ENCODE measurements at regions not wholly inside any gene's neighbourhood (a gene's known extent, or its start where the extent isn't known, plus 50 kb on each side); places are given as distances from the start of the nearest gene placed in this dataset.

- TF ChIP-seq, protein P1, sequence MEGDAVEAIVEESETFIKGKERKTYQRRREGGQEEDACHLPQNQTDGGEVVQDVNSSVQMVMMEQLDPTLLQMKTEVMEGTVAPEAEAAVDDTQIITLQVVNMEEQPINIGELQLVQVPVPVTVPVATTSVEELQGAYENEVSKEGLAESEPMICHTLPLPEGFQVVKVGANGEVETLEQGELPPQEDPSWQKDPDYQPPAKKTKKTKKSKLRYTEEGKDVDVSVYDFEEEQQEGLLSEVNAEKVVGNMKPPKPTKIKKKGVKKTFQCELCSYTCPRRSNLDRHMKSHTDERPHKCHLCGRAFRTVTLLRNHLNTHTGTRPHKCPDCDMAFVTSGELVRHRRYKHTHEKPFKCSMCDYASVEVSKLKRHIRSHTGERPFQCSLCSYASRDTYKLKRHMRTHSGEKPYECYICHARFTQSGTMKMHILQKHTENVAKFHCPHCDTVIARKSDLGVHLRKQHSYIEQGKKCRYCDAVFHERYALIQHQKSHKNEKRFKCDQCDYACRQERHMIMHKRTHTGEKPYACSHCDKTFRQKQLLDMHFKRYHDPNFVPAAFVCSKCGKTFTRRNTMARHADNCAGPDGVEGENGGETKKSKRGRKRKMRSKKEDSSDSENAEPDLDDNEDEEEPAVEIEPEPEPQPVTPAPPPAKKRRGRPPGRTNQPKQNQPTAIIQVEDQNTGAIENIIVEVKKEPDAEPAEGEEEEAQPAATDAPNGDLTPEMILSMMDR (IDR thresholded peaks at IDR 0.05), result no peak
- peak overlapping the region; percentile 60 for H3K4me3 ChIP-seq
- no peaks in the 10 kb centered on the region for H3K36me3 ChIP-seq
- no peaks in the 10 kb centered on the region for H3K27me3 ChIP-seq (replicated peaks; ENCODE audit: insufficient read depth)
- H3K4me1 ChIP-seq (ENCODE audit: control insufficient read depth in 1 of 2, low read depth in 2 of 2), result peaks cover 9 to 10% of the 10 kb centered on the region in 2 donors
- H3K9me3 ChIP-seq, result no peaks in the 10 kb centered on the region
- no peak for DNase-seq (ENCODE audit: low spot score)
- ATAC-seq (ENCODE audit: insufficient number of reproducible peaks, low FRiP score, low read depth), result peak; percentile 55
- H3K27ac ChIP-seq, result peak overlapping the region in 1 of 2 donors; percentile 13
Observed at GRCh38 chr1:173122344-173122935, 71.7 kb upstream of the TNFSF18 start.

DNA sequence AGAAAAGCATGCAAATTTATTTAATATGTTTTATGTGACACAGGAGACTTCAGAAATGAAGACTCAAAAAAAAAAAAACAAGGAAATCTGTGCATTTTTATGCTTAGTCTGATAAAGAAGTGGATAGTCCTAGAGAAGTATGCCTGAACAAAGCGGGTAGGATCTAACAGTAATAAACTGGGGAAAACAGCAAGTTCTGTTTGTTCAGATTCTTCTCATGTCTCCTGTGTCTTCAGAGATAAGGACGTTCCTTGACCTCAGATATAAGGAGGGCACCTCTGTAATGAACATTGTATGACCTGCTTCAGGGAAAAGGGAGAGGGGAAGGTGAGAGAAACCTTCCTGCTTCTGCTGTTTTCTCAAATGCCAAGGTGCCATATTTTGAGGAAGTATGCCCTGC lies 67.7 kb upstream of the TNFSF18 start:
- TF ChIP-seq, protein P1 (IDR thresholded peaks at IDR 0.05), result no peak
- ATAC-seq (ENCODE audit: insufficient number of reproducible peaks, low FRiP score, low read depth), result no peak

DNA sequence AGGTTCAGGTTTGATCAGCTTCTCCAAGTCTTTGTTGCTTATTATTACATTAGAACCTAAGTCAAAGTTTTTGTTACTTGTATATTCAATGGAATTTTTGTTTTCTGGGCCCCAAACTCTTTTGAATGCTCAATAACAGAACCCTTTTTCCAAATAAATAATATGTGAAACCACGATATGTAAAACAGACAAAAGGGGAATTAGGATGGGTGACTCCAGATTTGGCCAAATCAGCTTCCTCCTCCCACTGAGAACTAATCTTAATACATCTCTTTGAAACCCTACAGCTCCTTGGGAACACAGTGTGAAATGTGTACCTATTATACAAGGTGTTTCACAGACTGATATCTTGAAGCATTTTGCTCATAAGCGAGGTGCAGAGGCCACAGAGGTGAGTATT lies 67.0 kb upstream of the TNFSF18 start:
- Histone ChIP-seq H3K4me1 (ENCODE audit: control insufficient read depth in 1 of 2, low read depth in 2 of 2) (peaks cover 8 to 9% of the 10 kb centered on the region in 2 donors), H3K27me3 (replicated peaks; ENCODE audit: insufficient read depth) (no peaks in the 10 kb centered on the region), H3K36me3 (no peaks in the 10 kb centered on the region), H3K9me3 (no peaks in the 10 kb centered on the region), H3K27ac (no peak overlapping the region), H3K4me3 (no peak overlapping the region)
- DNase-seq (ENCODE audit: low spot score) (no peak), ATAC-seq (ENCODE audit: insufficient number of reproducible peaks, low FRiP score, low read depth) (no peak)
- TF ChIP-seq, protein P1 (IDR thresholded peaks at IDR 0.05), result no peak

More for the DNA sequence above, 67.7 kb upstream of the TNFSF18 start:
- Histone ChIP-seq H3K27ac (no peak overlapping the region), H3K4me3 (no peak overlapping the region), H3K27me3 (replicated peaks; ENCODE audit: insufficient read depth) (no peaks in the 10 kb centered on the region), H3K9me3 (no peaks in the 10 kb centered on the region), H3K4me1 (ENCODE audit: control insufficient read depth in 1 of 2, low read depth in 2 of 2) (peaks cover 9 to 10% of the 10 kb centered on the region in 2 donors), H3K36me3 (no peaks in the 10 kb centered on the region)
- DNase-seq (ENCODE audit: low spot score), result no peak

DNA sequence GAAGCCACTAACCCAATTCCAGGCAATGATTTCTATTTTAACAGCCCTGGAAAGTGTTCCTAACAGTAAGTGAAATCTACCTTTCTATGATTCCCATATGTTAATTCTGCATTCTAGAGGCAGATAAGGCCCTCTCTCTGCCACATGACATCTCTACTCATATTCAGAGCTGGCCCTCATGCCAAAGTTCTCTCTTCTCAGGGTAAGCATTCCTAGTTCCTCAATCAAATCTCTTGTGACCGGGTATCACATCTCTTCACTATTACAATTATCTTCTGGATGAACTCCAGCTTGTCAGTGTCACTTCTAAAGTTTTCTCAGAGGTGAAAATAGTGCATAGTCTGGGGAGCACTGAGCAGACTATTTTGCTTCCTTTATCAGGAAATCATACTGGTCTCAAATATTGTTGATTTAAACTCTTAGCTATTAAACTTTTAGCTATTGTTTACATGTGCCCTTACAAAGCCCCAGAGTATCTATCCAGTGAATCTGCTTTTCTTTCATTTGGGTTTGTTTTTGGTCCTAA lies 66.4 kb upstream of the TNFSF18 start:
- Histone ChIP-seq H3K36me3 (no peaks in the 10 kb centered on the region), H3K4me1 (ENCODE audit: control insufficient read depth in 1 of 2, low read depth in 2 of 2) (peaks cover 2 to 3% of the 10 kb centered on the region in 2 donors), H3K4me3 (no peak overlapping the region), H3K9me3 (no peaks in the 10 kb centered on the region), H3K27ac (no peak overlapping the region), H3K27me3 (replicated peaks; ENCODE audit: insufficient read depth) (no peaks in the 10 kb centered on the region)
- no peak for ATAC-seq (ENCODE audit: insufficient number of reproducible peaks, low FRiP score, low read depth)
- TF ChIP-seq, protein P1 (IDR thresholded peaks at IDR 0.05), result no peak
- DNase-seq (ENCODE audit: low spot score), result no peak

GRCh38 chr1:173114346-173114745 lies 63.6 kb upstream of the TNFSF18 start:
- ATAC-seq (ENCODE audit: insufficient number of reproducible peaks, low FRiP score, low read depth), result no peak
- no peak overlapping the region for H3K4me3 ChIP-seq

More at GRCh38 chr1:173114346-173114745, 63.6 kb upstream of the TNFSF18 start:
- H3K9me3 ChIP-seq, result no peaks in the 10 kb centered on the region
- no peaks in the 10 kb centered on the region for H3K4me1 ChIP-seq (ENCODE audit: control insufficient read depth in 1 of 2, low read depth in 2 of 2)
- H3K36me3 ChIP-seq, result no peaks in the 10 kb centered on the region
- TF ChIP-seq, protein P1 (IDR thresholded peaks at IDR 0.05), result no peak
- DNase-seq (ENCODE audit: low spot score), result no peak
- no peak overlapping the region for H3K27ac ChIP-seq
- no peaks in the 10 kb centered on the region for H3K27me3 ChIP-seq (replicated peaks; ENCODE audit: insufficient read depth)

All from thoracic aorta (tissue), 2 donors.